ENCODE measurements at regions not wholly inside any gene's neighbourhood (a gene's known extent, or its start where the extent isn't known, plus 50 kb on each side); places are given as distances from the start of the nearest gene placed in this dataset.

DNA sequence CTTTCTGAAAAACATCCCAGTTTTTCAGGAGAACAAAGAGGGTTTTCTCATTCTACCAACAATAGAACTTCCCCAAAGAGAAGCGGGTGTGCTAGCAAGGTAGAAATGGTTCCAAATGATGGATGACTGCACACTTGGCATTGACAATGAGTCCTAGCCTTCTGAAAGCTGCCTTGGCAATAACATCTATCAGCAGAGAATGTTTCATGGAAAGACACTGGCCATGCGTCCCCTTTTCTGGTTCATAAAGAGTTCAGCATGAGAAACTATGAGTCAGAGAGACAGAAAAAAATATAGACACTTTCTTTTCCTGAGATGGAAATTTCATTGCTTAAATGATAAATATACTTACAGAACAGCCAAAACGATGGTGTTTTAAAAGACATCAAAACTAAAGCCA, 236.9 kb upstream of the PRKX start:
- TF ChIP-seq CTCF (IDR thresholded peaks at IDR 0.05; ENCODE audit: low read depth, low read length) (no peak), EZH2phosphoT487 (IDR thresholded peaks at IDR 0.05; ENCODE audit: low read depth) (no peak)

All from OCI-LY3 (cell line).